ENCODE measurements at regions not wholly inside any gene's neighbourhood (a gene's known extent, or its start where the extent isn't known, plus 50 kb on each side); places are given as distances from the start of the nearest gene placed in this dataset.

- no peaks in the 10 kb centered on the region for H3K9me3 ChIP-seq
- no peak overlapping the region for H3K4me3 ChIP-seq
- H3K27me3 ChIP-seq: no peaks in the 10 kb centered on the region
- WGBS, 4 donors: 81 to 89% (median 87%) methylated on average over 5 of the region's 5 CpGs
- H3K4me1 ChIP-seq: peaks cover 0 to 30% (median 0%) of the 10 kb centered on the region in 12 donors
- DNase-seq: no peak
- no peak for TF ChIP-seq POLR2A (IDR thresholded peaks at IDR 0.05)
- TF ChIP-seq, protein P1, sequence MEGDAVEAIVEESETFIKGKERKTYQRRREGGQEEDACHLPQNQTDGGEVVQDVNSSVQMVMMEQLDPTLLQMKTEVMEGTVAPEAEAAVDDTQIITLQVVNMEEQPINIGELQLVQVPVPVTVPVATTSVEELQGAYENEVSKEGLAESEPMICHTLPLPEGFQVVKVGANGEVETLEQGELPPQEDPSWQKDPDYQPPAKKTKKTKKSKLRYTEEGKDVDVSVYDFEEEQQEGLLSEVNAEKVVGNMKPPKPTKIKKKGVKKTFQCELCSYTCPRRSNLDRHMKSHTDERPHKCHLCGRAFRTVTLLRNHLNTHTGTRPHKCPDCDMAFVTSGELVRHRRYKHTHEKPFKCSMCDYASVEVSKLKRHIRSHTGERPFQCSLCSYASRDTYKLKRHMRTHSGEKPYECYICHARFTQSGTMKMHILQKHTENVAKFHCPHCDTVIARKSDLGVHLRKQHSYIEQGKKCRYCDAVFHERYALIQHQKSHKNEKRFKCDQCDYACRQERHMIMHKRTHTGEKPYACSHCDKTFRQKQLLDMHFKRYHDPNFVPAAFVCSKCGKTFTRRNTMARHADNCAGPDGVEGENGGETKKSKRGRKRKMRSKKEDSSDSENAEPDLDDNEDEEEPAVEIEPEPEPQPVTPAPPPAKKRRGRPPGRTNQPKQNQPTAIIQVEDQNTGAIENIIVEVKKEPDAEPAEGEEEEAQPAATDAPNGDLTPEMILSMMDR (IDR thresholded peaks at IDR 0.05): no peak
- ATAC-seq: no peak
- intact Hi-C loops (cut with DNase I): no loop called here
- no peak overlapping the region for H3K27ac ChIP-seq
- no peaks in the 10 kb centered on the region for H3K36me3 ChIP-seq
These were observed 59.7 kb upstream of the PRDM8 start for GRCh38 chr4:80137631-80138030.

DNA sequence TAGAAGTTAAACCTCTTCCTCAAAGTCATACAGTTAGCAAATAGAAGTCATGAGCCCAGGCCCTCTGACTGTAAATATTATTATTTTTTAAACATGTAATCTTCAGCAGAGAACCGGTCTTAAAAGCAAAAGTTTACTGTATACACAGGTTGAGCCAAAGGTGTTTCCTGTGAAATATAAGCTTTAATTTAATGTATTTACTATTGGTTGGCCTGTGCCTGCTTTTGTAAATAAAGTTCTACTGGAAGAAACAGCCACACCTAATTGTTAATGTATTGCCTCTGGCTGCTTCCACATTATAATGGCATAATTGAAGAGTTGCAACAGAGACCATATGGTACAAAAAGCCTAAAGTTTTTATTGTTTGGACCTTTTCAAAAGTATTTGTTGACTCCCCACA lies 61.0 kb upstream of the PRDM8 start:
- TF ChIP-seq, protein P1 (IDR thresholded peaks at IDR 0.05): no peak
- TF ChIP-seq POLR2A (IDR thresholded peaks at IDR 0.05): no peak
- intact Hi-C loops (cut with DNase I): no loop called here
- WGBS, 4 donors: 83 to 98% (median 89%) methylated on average over 1 of the region's 1 CpG

GRCh38 chr4:80135702-80136058 lies 61.6 kb upstream of the PRDM8 start:
- TF ChIP-seq, protein P1 (IDR thresholded peaks at IDR 0.05): no peak
- TF ChIP-seq POLR2A (IDR thresholded peaks at IDR 0.05): no peak
- no peaks in the 10 kb centered on the region for H3K27me3 ChIP-seq
- no peak overlapping the region for H3K27ac ChIP-seq
- no peaks in the 10 kb centered on the region for H3K9me3 ChIP-seq
- ATAC-seq: no peak
- DNase-seq: no peak
- intact Hi-C loops (cut with DNase I): no loop called here
- no peak overlapping the region for H3K4me3 ChIP-seq
- no peaks in the 10 kb centered on the region for H3K36me3 ChIP-seq
- H3K4me1 ChIP-seq: peaks cover 0 to 22% (median 0%) of the 10 kb centered on the region in 12 donors

More for the DNA sequence above, 61.0 kb upstream of the PRDM8 start:
- ATAC-seq (no peak), DNase-seq (no peak)
- Histone ChIP-seq H3K27ac (no peak overlapping the region), H3K4me3 (no peak overlapping the region), H3K4me1 (peaks cover 0 to 22% (median 0%) of the 10 kb centered on the region in 12 donors), H3K9me3 (no peaks in the 10 kb centered on the region), H3K27me3 (no peaks in the 10 kb centered on the region), H3K36me3 (no peaks in the 10 kb centered on the region)

DNA sequence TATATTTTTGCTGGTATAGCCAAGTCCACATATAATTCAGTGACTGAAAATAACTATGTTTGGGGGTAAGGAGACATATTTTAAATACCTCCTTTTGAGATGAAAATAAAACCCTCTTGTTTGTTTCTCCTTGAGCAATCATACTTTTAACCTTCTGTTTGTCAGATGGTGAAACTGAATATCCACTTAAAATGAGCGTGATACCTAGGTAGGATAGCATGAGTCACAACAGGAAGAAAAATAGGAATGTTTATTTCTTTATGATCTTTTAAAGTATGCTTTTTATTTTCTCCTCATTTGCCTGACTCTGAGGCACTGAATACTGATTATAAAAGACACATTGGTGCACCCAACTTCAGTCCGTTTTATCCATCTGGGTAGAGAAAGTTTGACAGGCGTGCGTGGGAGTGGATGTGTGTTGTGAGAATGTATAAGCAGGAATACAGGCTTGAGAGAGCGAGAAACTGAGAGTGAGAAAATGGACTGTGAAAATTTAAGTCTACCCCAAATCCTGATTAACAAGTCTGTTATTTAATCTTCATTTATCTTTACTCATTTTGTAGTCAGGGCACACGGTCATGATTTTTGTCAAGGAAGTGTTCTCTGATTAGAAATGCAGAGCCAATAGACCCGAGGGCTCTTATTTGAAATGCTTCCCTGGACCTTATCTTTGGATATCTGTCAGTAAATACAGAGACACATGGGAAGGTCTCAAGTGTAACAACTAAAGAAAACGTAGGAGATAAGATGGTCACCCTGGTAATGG lies 62.1 kb upstream of the ANTXR2 start:
- ATAC-seq (no peak), DNase-seq (no peak)
- 70 to 79% (median 75%) methylated on average over 8 of the region's 8 CpGs for WGBS, 4 donors
- TF ChIP-seq POLR2A (IDR thresholded peaks at IDR 0.05): no peak
- TF ChIP-seq, protein P1 (IDR thresholded peaks at IDR 0.05): no peak
- H3K27ac ChIP-seq: no peak overlapping the region
- H3K27me3 ChIP-seq: no peaks in the 10 kb centered on the region
- H3K36me3 ChIP-seq: no peaks in the 10 kb centered on the region
- no peak overlapping the region for H3K4me3 ChIP-seq
- H3K9me3 ChIP-seq: no peaks in the 10 kb centered on the region
- peaks cover 0 to 22% (median 0%) of the 10 kb centered on the region in 12 donors for H3K4me1 ChIP-seq
- intact Hi-C loops (cut with DNase I): no loop called here
